ENCODE measurements at regions not wholly inside any gene's neighbourhood (a gene's known extent, or its start where the extent isn't known, plus 50 kb on each side); places are given as distances from the start of the nearest gene placed in this dataset.

GRCh38 chr10:20417791-20418190 lies 479.3 kb downstream of the NEBL start:
- TF ChIP-seq, protein P1, sequence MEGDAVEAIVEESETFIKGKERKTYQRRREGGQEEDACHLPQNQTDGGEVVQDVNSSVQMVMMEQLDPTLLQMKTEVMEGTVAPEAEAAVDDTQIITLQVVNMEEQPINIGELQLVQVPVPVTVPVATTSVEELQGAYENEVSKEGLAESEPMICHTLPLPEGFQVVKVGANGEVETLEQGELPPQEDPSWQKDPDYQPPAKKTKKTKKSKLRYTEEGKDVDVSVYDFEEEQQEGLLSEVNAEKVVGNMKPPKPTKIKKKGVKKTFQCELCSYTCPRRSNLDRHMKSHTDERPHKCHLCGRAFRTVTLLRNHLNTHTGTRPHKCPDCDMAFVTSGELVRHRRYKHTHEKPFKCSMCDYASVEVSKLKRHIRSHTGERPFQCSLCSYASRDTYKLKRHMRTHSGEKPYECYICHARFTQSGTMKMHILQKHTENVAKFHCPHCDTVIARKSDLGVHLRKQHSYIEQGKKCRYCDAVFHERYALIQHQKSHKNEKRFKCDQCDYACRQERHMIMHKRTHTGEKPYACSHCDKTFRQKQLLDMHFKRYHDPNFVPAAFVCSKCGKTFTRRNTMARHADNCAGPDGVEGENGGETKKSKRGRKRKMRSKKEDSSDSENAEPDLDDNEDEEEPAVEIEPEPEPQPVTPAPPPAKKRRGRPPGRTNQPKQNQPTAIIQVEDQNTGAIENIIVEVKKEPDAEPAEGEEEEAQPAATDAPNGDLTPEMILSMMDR (IDR thresholded peaks at IDR 0.05; ENCODE audit: control extremely low read depth in 1 of 3, insufficient read depth in 1 of 3, low read depth in 1 of 3, low read length in 3 of 3): no peak
- TF ChIP-seq POU5F1 (IDR thresholded peaks at IDR 0.05; ENCODE audit: low read depth, low read length): no peak
- TF ChIP-seq MAX (IDR thresholded peaks at IDR 0.05): no peak
- TF ChIP-seq CTBP2 (IDR thresholded peaks at IDR 0.05; ENCODE audit: borderline replicate concordance, insufficient read depth, insufficient read length, low read length): no peak
- no peak for TF ChIP-seq POLR2AphosphoS5 (IDR thresholded peaks at IDR 0.05; ENCODE audit: low read depth, low read length)

More at GRCh38 chr10:20417791-20418190, 479.3 kb downstream of the NEBL start:
- Histone ChIP-seq H3K4ac (replicated peaks; ENCODE audit: insufficient read length, low read depth, low read length) (no peak overlapping the region), H2BK12ac (ENCODE audit: low read depth, low read length) (no peak overlapping the region), H4K91ac (replicated peaks; ENCODE audit: insufficient read length, low read length) (no peak overlapping the region), H2AK5ac (ENCODE audit: low read depth, low read length) (no peak overlapping the region), H3K9me3 (ENCODE audit: insufficient read depth in 2 of 2, low read depth in 1 of 2, low read length in 1 of 2) (no peaks in the 10 kb centered on the region), H3K56ac (replicated peaks; ENCODE audit: insufficient read length, low read depth, low read length) (no peak overlapping the region), H3K27ac (ENCODE audit: low read depth, low read length) (no peak overlapping the region), H3K27me3 (replicated peaks in 1 of 4; ENCODE audit: control insufficient read depth in 3 of 4, extremely low read depth in 1 of 4, insufficient read depth in 3 of 4, low read length in 3 of 4) (no peaks in the 10 kb centered on the region), H3K18ac (ENCODE audit: extremely low read depth, low read length) (no peak overlapping the region), H3K9ac (replicated peaks in 1 of 4; ENCODE audit: extremely low read depth in 1 of 4, low read depth in 3 of 4, low read length in 3 of 4) (no peak overlapping the region), H3K79me2 (ENCODE audit: control insufficient read depth in 1 of 2, insufficient read depth in 2 of 2, low read length in 2 of 2) (no peaks in the 10 kb centered on the region), H2BK15ac (ENCODE audit: low read length) (no peak overlapping the region), H2BK120ac (replicated peaks; ENCODE audit: low read depth, low read length) (no peak overlapping the region), H3K4me1 (replicated peaks in 1 of 4; ENCODE audit: control insufficient read depth in 3 of 4, insufficient read depth in 4 of 4, low read length in 3 of 4) (peaks cover 0 to 7% (median 2%) of the 10 kb centered on the region in 4 experiments; a peak in 5 of 7 replicates), H4K20me1 (replicated peaks in 1 of 2; ENCODE audit: control insufficient read depth in 1 of 2, insufficient read depth in 2 of 2, low read length in 2 of 2) (no peaks in the 10 kb centered on the region), H4K8ac (ENCODE audit: extremely low read depth, insufficient read depth, low read length) (no peak overlapping the region), H3K23me2 (ENCODE audit: low read depth, low read length) (no peaks in the 10 kb centered on the region), H3K4me3 (ENCODE audit: extremely low read depth in 1 of 4, insufficient read depth in 2 of 4, low read depth in 3 of 4, low read length in 4 of 4) (no peak overlapping the region), H3K36me3 (ENCODE audit: control insufficient read depth in 2 of 4, insufficient read depth in 4 of 4, low read length in 3 of 4) (no peaks in the 10 kb centered on the region), H3K79me1 (ENCODE audit: low read depth, low read length) (no peaks in the 10 kb centered on the region), H2AFZ (ENCODE audit: low read length) (no peak overlapping the region), H2BK5ac (ENCODE audit: low read depth, low read length) (no peak overlapping the region), H3K23ac (ENCODE audit: insufficient read length) (no peak overlapping the region), H4K5ac (ENCODE audit: insufficient read length, low read depth, low read length) (no peak overlapping the region), H3K14ac (ENCODE audit: insufficient read length) (no peak overlapping the region), H2BK20ac (ENCODE audit: low read length) (no peak overlapping the region), H3K4me2 (ENCODE audit: insufficient read depth in 1 of 2, low read depth in 2 of 2, low read length in 2 of 2) (no peak overlapping the region)
- WGBS, 2 experiments (ENCODE audit: extremely low coverage in 1 of 2, insufficient coverage in 1 of 2, insufficient read length in 1 of 2, insufficient replicate concordance in 2 of 2, low coverage in 1 of 2, low lambda C conversion rate in 2 of 2, missing lambda C conversion rate in 1 of 2): 69% methylated on average over 3 of the region's 3 CpGs; no CpG with 5 or more reads in 1 of the 2 experiments
- ChIA-PET POLR2A (ENCODE audit: partially characterized antibody) (no interaction called here), CTCF (ENCODE audit: partially characterized antibody) (no interaction called here)
- FAIRE-seq (no peak), DNase-seq (ENCODE audit: low read depth in 1 of 2, low spot score in 2 of 2) (no peak)

All from H1 (cell line).